ENCODE measurements at regions not wholly inside any gene's neighbourhood (a gene's known extent, or its start where the extent isn't known, plus 50 kb on each side); places are given as distances from the start of the nearest gene placed in this dataset.

DNA sequence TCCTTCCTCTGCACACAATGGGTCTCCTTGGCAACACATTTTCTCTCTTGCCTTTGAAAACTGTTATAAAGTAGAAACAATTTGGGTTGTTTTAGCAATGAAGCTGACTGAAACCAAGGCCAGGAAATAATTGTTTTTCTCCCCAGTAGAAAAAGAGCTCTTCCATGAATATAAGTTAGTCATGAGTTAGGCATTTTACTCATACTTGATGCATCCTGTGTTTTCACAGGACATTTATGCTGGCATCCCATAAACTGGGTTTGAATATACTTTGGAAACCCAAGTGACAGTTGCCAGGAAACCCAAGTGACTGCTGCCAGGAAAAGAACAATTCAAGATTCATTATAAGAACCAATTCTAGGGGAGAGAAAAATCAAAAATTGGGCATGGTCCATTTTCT is 128.6 kb upstream of the NPY2R start:
- TF ChIP-seq, protein P1, sequence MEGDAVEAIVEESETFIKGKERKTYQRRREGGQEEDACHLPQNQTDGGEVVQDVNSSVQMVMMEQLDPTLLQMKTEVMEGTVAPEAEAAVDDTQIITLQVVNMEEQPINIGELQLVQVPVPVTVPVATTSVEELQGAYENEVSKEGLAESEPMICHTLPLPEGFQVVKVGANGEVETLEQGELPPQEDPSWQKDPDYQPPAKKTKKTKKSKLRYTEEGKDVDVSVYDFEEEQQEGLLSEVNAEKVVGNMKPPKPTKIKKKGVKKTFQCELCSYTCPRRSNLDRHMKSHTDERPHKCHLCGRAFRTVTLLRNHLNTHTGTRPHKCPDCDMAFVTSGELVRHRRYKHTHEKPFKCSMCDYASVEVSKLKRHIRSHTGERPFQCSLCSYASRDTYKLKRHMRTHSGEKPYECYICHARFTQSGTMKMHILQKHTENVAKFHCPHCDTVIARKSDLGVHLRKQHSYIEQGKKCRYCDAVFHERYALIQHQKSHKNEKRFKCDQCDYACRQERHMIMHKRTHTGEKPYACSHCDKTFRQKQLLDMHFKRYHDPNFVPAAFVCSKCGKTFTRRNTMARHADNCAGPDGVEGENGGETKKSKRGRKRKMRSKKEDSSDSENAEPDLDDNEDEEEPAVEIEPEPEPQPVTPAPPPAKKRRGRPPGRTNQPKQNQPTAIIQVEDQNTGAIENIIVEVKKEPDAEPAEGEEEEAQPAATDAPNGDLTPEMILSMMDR (optimal IDR thresholded peaks at IDR 0.05 in 1 of 3, IDR thresholded peaks at IDR 0.05 in 1 of 3, conservative IDR thresholded peaks at IDR 0.05 in 1 of 3; ENCODE audit: extremely low read depth in 1 of 3, insufficient read depth in 2 of 3, low read length in 3 of 3) = no peak
- TF ChIP-seq EZH2 (IDR thresholded peaks at IDR 0.05; ENCODE audit: low read length) = no peak
